ENCODE measurements at regions not wholly inside any gene's neighbourhood (a gene's known extent, or its start where the extent isn't known, plus 50 kb on each side); places are given as distances from the start of the nearest gene placed in this dataset.

DNA sequence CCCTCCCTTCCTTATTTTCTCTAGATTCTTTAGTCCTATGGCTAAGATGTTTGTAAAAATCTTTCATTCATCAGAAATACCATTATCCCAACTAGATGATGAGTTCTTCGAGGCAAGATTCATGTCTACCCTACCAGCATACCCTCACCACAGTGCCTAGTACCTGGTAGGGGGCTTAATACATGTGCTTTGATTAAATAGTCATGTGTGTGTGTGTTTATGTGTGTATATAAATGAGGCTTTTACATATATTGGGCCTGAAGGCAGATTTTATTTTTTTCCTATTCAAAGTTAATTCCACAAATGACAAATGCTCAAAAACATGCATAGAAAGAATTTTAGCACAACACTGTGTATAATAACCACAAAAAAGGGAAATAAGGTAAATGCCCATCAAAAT, 193.0 kb upstream of the IRX3 start:
- intact Hi-C loops (cut with DNase I, micrococcal nuclease): no loop called here
- DNase-seq (no peak), ATAC-seq (no peak)

DNA sequence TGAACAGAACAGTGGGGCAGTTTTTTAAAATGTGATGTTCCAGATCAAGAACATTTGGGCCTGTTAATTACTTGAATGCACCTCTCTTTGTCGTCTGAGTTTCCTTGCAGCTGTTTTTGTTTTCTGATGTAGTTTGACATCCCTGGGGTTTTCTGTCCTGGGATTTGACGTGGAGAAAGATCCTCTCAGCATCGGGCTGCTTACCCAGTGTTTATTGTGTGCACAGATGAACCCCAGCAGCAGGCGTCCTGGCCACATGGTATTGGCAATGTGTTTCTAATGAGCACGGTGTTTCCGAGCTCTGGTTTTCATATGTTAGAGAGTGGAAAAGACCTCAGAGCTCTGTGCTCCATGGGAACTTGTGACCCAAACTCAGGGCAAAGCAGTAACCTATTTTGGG, 191.1 kb upstream of the IRX3 start:
- intact Hi-C loops (cut with DNase I, micrococcal nuclease): no loop called here
- ATAC-seq (no peak), DNase-seq (no peak)

DNA sequence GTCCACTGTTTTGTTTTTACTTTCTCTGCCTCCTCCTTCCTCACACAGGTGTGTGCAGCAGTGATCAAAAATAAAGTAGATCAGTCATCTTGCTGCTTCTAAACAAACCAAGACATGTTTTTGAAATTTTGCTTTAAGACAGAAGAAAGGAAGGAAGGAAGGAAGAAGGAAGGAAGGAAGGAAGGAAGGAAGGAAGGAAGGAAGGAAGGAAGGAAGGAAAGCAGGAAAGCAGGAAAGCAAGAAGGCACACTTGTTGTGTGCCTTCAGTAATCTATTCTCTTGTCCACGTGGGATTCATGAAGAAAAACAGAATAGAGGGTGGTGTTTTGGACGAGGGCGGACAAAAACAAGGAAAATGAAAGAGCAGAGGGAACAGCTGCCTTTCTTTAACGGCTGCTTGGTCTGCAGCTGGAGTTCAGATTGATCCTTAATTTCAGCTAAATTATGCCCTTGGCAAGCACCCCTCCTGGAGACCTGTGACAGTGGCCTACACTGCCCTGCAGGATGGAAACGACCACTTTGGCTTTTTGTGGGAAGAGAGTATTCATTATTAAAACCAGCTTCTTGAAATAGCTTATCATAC, 188.5 kb upstream of the IRX3 start:
- DNase-seq (no peak), ATAC-seq (no peak)
- intact Hi-C loops (cut with DNase I, micrococcal nuclease): no loop called here

DNA sequence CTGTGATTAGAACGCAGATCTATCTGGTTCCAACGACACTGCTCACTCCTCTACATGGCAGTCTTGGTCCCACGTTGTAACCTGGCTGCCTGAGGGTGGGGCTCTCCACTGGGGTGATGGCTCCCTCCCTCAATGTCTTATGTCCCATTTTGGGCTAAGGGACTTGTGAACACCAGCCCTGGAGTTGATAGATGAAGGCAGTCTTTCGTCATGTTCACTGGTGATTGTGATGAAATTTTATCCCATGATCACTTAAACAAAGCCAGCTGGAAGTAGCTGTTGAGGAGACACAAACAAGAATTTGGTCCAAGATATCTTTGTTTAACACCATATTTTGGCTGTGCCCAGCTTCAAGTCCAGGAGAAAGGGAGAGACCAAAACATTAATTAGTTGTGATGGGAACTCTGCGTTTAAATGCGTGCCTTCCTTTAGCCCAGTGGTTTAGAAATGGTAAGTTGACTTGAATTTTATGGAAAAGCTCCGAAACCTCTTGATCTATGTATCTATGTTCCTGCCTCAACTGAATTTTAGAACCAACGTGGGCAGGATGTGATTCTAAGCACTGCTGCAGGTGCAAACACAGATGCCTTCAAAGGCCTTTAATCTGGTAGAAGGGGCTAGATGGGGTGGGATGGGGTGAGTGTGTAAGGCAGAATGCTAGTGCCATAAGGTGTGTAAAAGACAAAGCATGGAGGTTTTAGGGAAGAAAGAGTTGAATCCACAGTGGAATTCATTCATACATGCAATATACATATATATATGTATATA, 186.8 kb upstream of the IRX3 start:
- intact Hi-C loops (cut with DNase I, micrococcal nuclease): no loop called here
- no peak for DNase-seq
- no peak for ATAC-seq

DNA sequence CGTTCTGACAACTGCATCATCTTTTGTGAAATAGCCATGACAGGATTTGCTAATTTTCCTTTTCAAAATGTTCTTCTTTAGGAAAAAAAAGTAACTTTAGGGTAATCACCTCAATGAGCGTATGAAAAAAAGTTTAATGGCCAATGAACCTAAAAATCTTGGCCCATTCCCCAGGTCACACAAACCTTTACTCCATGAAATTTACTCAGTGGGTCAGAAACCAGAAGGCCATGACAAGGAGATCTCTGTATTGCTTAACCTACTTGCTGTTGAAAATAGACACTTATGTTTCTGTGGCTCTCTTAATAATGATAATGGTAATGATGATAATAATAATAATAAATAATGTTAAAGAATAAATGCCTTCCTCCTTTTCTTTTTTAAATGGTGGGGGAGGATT, 180.8 kb upstream of the IRX3 start:
- no peak for DNase-seq
- ATAC-seq: no peak
- intact Hi-C loops (cut with DNase I, micrococcal nuclease): no loop called here

DNA sequence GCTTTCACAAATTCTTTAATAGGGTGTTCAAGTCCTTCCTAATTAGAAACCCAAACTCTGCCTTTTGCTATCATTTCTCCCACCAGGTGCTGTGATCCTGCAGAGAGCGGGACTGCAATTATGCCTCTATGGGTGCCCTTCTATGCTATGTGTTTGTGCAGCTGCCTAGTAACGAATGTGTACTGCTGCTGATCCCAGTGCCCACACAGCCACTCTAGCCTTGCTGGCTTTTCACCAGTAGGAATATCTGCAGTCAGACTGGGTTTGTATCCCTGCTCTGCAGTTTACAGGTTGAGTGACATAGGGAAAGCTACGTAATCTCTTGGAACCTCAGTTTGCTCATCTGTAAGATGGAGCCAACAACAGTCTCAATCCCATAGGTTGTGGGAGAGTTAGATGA, 179.6 kb upstream of the IRX3 start:
- ATAC-seq (no peak), DNase-seq (no peak)
- intact Hi-C loops (cut with DNase I, micrococcal nuclease): no loop called here

DNA sequence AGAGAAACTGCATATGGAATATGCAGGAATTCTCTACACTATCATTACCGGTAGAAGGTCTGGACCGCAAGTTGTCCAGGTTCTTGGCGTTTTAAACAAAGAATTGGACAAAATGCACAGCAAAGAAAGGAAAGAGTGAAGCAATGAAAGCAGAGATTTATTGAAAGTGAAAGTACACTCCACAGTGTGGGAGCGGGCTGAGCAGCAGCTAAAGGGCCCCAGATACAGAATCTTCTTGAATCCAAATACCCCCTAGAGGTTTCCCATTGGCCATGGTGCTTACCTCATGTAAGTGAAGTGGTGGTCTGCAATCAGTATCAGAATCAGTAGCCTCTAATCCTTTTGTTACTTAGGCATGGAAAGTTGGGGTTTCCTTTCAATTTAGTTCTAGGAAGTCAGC, 178.5 kb upstream of the IRX3 start:
- no peak for DNase-seq
- ATAC-seq: no peak
- intact Hi-C loops (cut with DNase I, micrococcal nuclease): no loop called here

DNA sequence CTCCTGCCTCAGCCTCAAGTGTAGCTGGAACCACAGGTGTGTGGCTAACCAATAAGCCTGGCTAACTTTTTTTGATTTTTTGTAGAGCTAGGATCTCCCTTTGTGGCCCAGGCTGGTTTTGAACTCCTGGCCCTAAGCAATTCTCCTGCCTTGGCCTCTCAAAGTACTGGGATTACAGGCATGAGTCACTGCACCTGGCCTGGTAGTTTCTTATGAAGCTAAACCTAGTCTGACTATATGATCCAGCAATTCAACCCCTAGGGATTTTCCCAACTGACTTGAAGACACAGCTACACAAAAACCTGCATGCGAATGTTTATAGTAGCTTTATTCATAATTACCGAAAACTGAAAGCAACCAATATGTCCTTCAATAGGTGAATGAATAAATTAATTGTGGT, 176.2 kb upstream of the IRX3 start:
- ATAC-seq (no peak), DNase-seq (no peak)
- intact Hi-C loops (cut with DNase I, micrococcal nuclease): no loop called here

DNA sequence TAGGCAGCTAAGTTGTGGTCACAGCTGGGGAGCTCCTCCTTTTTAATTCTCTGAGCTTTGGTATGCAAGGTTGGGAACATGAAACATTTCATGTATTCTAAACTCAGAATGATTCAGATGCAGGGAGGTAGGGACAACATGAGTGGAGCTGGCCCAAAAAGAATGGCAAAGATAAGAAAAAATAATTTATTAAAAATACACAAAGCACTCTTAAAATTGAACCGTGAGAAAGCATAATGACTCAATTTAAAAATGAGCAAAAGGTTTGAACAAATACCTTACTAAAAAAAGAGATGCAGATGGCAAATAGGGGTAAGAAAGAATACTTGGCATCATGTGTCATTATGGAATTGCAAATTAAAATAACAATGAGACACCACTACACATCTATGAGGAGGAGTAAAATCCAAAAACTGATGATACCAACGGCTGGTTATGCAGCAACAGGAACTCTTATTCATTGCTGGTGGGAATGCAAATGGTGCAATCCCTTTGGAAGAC, 175.6 kb upstream of the IRX3 start:
- intact Hi-C loops (cut with DNase I, micrococcal nuclease): no loop called here
- no peak for DNase-seq
- no peak for ATAC-seq

DNA sequence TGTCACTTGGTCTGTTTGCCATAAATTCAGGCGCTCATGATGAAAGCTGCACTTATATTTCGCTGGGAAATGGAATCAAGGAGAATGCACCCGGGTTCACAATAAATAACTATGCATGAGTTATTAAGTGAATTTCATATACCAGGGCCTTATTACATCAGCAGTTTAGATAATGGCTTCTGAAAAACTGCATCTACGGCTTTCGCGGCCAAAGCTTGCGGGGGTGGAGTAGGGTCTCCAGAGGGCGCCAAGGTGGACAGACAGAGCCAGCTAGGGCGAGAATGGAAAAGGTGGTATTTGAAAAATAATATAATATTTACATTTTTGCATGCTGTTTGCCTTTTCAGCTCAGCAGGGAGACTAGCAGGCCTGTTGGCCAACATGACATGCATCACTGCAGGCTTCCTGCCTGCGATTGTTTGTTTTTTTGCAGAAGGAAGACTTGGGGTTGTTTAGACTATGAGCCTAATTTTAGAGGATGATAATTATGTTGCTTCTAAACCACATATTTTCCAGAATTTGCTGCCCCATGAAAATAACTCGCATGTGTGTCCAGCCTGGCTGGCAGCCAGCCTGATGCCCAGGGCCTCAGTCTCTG, 173.8 kb upstream of the IRX3 start:
- intact Hi-C loops (cut with DNase I, micrococcal nuclease): no loop called here
- no peak for DNase-seq
- ATAC-seq: no peak

DNA sequence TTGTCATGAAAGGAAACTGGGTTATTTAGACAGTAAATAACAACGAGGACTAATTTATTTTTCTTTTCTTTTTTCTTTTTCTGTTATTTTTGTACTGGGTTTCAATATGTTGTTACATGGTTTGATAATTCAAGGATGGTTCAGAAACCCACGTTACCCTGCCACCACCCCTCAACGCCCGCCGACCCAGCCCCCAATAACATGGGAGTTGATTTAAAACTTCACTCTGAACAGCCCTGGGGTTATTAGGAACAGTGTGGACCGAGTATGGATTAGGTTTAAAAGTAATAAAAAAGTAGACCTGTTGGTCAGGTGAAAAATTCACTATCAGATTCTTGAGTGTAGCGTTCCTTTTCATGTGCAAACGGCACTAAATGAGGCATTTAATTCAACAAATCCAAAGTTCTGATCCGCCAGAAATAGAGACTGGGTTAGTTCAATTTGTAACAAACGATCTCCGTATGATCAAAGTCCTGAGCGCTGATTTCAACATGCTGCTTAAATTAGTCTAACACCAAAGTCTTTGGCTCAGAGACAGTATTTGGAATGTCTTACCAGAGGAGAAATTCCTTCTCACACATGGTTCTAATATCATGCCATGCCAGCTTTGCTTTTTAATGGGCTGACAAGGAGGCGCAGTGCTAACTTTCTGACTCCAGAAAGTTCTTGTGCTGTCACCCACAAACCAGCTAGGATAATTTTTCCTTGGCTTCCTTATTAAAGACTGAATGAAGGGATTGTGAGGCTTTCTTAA, 173.1 kb upstream of the IRX3 start:
- ATAC-seq (no peak), DNase-seq (no peak)
- intact Hi-C loops (cut with DNase I, micrococcal nuclease): no loop called here

DNA sequence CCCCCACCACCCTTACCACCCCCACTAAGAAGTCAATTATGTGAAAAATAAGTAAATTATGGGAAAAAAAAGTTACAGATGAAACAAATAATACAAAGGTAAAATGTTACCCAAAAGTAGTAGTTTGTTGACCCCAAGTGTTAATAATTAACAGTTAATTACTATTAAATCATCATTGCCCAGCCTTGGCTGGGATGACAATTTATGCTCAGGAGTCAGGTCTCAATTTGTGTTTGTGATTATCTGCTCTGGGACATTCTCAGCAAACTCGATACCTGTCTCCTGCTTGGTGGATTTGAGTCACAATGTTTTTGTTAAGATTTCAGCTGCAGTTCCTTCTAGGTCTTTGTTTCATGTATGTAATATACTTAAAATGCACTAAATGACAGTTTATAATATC, 172.3 kb upstream of the IRX3 start:
- intact Hi-C loops (cut with DNase I, micrococcal nuclease): no loop called here
- ATAC-seq (no peak), DNase-seq (no peak)

DNA sequence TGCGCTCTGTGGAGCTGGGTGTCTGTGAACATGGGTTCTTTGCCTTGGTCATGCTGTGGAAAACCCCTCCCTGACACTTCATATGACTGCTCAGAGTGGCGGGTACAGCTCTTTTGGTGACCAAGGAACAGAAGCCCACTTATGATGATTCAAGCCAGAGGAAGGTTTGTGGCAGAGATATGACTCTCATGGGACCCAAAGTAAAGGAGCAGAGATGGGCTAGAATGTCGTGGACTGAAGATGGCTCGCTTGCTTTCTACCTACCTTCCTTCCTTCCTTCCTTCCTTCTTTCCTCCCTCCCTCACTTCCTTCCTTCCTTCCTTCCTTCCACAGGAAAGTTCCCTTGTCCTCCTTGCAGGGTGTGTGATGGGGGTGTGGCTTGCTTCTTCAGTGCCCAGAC, 169.7 kb upstream of the IRX3 start:
- intact Hi-C loops (cut with DNase I, micrococcal nuclease): no loop called here
- DNase-seq (no peak), ATAC-seq (no peak)

DNA sequence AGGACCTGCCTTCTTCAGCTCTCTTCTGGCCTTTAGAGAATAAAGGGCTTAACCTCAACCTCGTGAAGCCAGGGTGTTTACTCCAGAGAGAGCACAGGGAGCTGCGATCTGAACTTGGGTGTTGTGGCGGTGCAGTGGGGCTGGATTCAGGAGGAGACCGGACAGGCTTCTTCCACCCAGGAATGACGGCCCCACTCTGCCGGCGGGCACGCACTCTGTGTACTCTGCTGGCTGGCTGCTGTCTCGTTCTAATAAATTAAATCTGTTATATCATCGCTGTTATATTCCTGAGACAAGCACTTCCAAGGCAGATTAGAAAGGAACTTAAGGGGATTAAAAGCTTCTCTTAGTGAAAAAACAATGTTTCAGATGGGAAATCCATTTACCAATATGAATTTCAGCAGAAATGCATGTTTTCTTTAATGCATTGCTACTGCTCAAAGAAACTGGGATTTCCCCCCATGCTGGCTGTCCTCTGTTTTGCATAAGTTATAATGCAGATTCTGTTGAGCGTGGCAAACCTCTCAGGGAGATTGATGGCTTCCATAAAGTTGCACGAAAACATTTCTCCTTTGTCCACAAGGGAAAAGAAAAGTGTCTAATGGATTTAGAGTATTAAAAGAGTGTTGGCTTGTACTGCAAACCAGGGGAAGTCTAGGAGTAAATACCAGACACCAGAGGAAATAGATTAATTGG, 168.6 kb upstream of the IRX3 start:
- DNase-seq (no peak), ATAC-seq (no peak)
- intact Hi-C loops (cut with DNase I, micrococcal nuclease): no loop called here

DNA sequence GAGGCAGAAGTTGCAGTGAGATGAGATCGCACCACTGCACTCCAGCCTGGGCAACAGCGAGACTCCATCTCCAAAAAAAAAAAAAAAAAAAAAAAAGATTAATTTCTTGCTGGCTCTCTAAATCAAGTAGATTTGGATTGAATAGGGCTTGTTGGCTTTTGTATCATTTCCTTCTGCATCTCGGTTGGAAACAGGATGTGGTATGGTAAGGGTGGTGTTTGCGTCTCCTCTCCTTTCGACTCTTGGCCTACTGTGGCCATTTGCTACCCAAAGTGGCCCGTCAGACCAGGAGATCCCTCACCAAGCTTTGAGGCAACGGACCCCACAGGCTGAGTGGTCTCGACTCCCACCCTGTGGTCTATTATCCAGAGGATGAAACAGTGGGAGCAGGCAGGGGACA, 168.0 kb upstream of the IRX3 start:
- intact Hi-C loops (cut with DNase I, micrococcal nuclease): no loop called here
- DNase-seq (no peak), ATAC-seq (no peak)

DNA sequence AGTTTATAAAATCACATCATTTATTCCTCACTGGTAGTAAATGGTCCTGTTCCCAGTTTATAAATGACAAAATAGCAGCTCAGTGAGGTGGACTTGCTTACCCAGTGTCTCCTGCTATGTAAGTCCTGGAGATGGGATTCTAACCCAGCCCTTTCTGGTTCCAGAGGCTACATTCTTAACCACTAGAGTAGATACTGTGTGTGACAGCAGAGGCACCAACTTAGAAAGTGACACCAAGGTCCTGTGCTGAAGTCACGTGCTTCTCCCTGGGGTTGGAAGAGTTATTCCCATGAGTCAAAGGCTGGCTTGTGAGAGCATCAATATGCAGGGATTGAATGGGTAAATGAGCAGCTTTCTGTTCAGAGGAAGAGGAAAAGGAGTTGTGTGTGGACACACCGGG, 167.3 kb upstream of the IRX3 start:
- DNase-seq: no peak
- ATAC-seq: no peak
- intact Hi-C loops (cut with DNase I, micrococcal nuclease): no loop called here

DNA sequence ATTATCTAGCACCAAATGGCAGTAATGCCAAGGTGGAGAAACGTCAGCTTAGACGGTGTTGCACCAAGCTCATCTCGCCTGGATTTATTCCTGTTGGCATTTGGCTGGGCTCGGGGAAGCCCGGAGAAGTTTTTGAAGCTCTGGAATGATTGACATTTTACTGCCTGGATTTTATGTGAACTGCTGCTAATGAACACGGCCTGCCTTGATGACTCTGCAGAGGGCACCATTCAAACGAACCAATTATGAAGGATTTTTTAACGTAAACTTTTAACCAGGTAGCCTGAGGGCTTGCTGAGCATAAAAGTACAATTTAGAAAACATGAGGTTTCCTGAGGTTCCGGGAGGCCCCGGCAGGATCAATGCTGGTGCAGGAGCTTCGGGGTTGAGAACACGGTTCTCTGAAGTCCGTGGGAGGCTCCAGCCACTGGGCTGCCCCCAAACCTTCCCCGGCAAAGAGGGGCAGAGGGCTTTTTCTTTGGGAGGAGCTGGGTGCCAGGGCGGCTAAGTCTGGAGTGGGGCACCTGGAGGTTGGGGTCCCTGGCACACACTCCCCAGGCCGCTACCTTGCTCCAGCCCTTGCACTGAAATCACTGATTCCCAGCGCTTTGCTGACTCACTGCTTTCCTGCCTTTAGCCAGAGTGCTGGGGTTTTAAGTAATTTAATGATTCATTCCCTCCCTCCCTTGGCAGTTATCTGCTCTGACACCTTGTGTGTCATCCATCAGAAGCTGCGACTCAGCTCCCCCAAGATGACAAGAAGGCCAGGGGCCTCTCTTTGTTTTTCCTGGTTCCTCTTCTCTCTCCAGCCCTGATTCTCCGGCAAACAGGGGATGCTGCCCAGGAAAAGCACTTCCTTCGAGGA, 161.2 kb upstream of the IRX3 start:
- ATAC-seq (no peak), DNase-seq (no peak)
- intact Hi-C loops (cut with DNase I, micrococcal nuclease): no loop called here

DNA sequence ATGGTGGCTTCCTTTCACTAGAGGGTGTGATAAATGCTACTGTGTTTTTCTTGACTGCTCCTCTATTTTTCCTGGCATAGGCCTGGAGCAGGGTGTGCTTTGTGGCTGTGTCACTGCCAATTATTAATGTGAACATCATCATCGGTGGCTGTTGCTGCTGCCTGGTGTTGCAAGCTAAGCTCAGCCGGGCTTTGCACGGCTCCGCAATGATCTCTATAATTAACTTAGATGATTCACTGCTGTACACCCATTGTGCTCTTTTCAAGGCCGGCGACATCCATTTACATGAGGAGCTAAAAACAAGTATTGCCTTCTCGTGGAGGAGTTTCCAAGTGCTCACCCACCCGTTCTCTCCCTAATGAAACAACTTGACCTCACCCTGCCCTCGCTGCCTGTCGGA, 160.1 kb upstream of the IRX3 start:
- ATAC-seq (no peak), DNase-seq (no peak)

More for the DNA sequence above, 160.1 kb upstream of the IRX3 start:
- intact Hi-C loops (cut with DNase I, micrococcal nuclease): no loop called here
